CD14-positive monocyte (primary cell): ENCODE measurements at regions not wholly inside any gene's neighbourhood (a gene's known extent, or its start where the extent isn't known, plus 50 kb on each side); places are given as distances from the start of the nearest gene placed in this dataset.

Experiments used
- DNase-seq, 3 donors: peaks; one replicate each; pipeline ENCODE4 v3.0.0-alpha.2; 2011 to 2022
- H2AFZ ChIP-seq: 2 replicates; pipeline ENCODE4 v1.6.0; 2012; ENCODE audit warnings: mild to moderate bottlenecking, low read depth, low read length, inconsistent platforms; ENCODE audit not compliant: insufficient read depth, poor library complexity, severe bottlenecking
- H3K27ac ChIP-seq, 2 donors: 1 replicate in 1 of 2; 2 replicates in 1 of 2; pipeline ENCODE4 v1.5.1; 2012 to 2013; ENCODE audit warnings: low read length in 2 of 2, control low read depth in 1 of 2, inconsistent platforms in 1 of 2, low read depth in 1 of 2, mild to moderate bottlenecking in 1 of 2
- H3K27me3 ChIP-seq, 2 donors: one replicate each; pipeline versions ENCODE4 v1.6.0 to v1.6.1; 2011 to 2013; ENCODE audit warnings: low read length in 2 of 2; ENCODE audit not compliant: control insufficient read depth in 2 of 2, insufficient read depth in 2 of 2
- H3K36me3 ChIP-seq, 2 donors: replicated peaks in 1 of 2; 1 replicate in 1 of 2; 2 replicates in 1 of 2; pipeline versions ENCODE4 v1.5.1 to v1.6.1; 2012 to 2013; ENCODE audit warnings: low read length in 2 of 2, control low read depth in 1 of 2, inconsistent platforms in 1 of 2, mild to moderate bottlenecking in 1 of 2; ENCODE audit not compliant: insufficient read depth in 2 of 2, control insufficient read depth in 1 of 2
- H3K4me1 ChIP-seq, 2 donors: 1 replicate in 1 of 2; 2 replicates in 1 of 2; pipeline versions ENCODE4 v1.5.1 to v1.6.1; 2012 to 2013; ENCODE audit warnings: low read length in 2 of 2, control low read depth in 1 of 2, inconsistent platforms in 1 of 2, mild to moderate bottlenecking in 1 of 2, moderate library complexity in 1 of 2; ENCODE audit not compliant: insufficient read depth in 2 of 2, control insufficient read depth in 1 of 2
- H3K4me2 ChIP-seq: replicated peaks from 2 replicates; pipeline ENCODE3; 2012; ENCODE audit warnings: low read length, moderate library complexity, mild to moderate bottlenecking; ENCODE audit not compliant: poor library complexity, severe bottlenecking; ENCODE audit errors: extremely low read depth
- H3K4me3 ChIP-seq, 3 experiments: fragments of 200-600 bp in 1 of 3; sonication (generic) in 1 of 3; replicated peaks in 1 of 3; 1 replicate in 2 of 3; 2 replicates in 1 of 3; pipeline ENCODE4 v1.5.1; 2011 to 2013; ENCODE audit warnings: low read length in 3 of 3, mild to moderate bottlenecking in 3 of 3, control low read depth in 2 of 3, low read depth in 2 of 3, inconsistent platforms in 1 of 3, moderate library complexity in 1 of 3
- H3K79me2 ChIP-seq: 2 replicates; pipeline ENCODE4 v1.6.0; 2012; ENCODE audit warnings: mild to moderate bottlenecking, control low read depth, inconsistent platforms, low read length, moderate library complexity; ENCODE audit not compliant: insufficient read depth
- H3K9ac ChIP-seq: 2 replicates; pipeline ENCODE4 v1.6.0; 2017; ENCODE audit warnings: low read length, mild to moderate bottlenecking; ENCODE audit not compliant: insufficient read depth, poor library complexity, severe bottlenecking
- H3K9me3 ChIP-seq, 2 donors: replicated peaks in 1 of 2; 1 replicate in 1 of 2; 2 replicates in 1 of 2; pipeline versions ENCODE4 v1.5.1 to v1.6.1; 2012 to 2013; ENCODE audit warnings: low read length in 2 of 2, control low read depth in 1 of 2; ENCODE audit not compliant: control insufficient read depth in 1 of 2, insufficient read depth in 1 of 2
- H4K20me1 ChIP-seq: 2 replicates; pipeline ENCODE4 v1.6.0; 2012; ENCODE audit warnings: mild to moderate bottlenecking, low read length, control low read depth, moderate library complexity; ENCODE audit not compliant: insufficient read depth
- H3K27ac Mint-ChIP-seq, 7 donors: one replicate each; pipeline ENCODE4 v1.8.0; 2020; ENCODE audit warnings: mild to moderate bottlenecking in 7 of 7, mixed read lengths in 7 of 7, moderate library complexity in 6 of 7, inconsistent platforms in 2 of 7
- H3K27me3 Mint-ChIP-seq, 3 donors: one replicate each; pipeline ENCODE4 v1.8.0; 2021 to 2022; ENCODE audit warnings: low read depth in 3 of 3, mild to moderate bottlenecking in 3 of 3, mixed read lengths in 3 of 3, moderate library complexity in 3 of 3, inconsistent platforms in 1 of 3
- H3K36me3 Mint-ChIP-seq, 2 donors: one replicate each; pipeline ENCODE4 v1.8.0; 2020; ENCODE audit warnings: mixed read lengths in 2 of 2, inconsistent platforms in 1 of 2, mild to moderate bottlenecking in 1 of 2
- H3K4me1 Mint-ChIP-seq: one replicate; pipeline ENCODE4 v1.8.0; 2020; ENCODE audit warnings: mild to moderate bottlenecking, mixed read lengths
- H3K4me3 Mint-ChIP-seq, 2 donors: one replicate each; pipeline ENCODE4 v1.8.0; 2020; ENCODE audit warnings: mild to moderate bottlenecking in 2 of 2, mixed read lengths in 2 of 2, moderate library complexity in 1 of 2
- H3K9me3 Mint-ChIP-seq, 7 donors: one replicate each; pipeline ENCODE4 v1.8.0; 2020 to 2022; ENCODE audit warnings: mixed read lengths in 7 of 7, mild to moderate bottlenecking in 6 of 7, moderate library complexity in 6 of 7, inconsistent platforms in 2 of 7
- CTCF ChIP-seq: fragments of 200-600 bp; IDR thresholded peaks from one replicate; pipeline ENCODE4 v1.8.0; 2022; ENCODE audit warnings: antibody characterized with exemption, mild to moderate bottlenecking
- WGBS: methylation state at CpG from one replicate; pipeline ENCODE4 v1.1.5; 2013; ENCODE audit warnings: missing lambda C conversion rate; ENCODE audit not compliant: insufficient coverage; 5-methylcytosine and 5-hydroxymethylcytosine counted together
- intact Hi-C, 2 donors: fragments of 100-400 bp; cut with micrococcal nuclease; formaldehyde crosslinking; loops; one replicate each; pipeline versions ENCODE4 v1.15.0 to v1.15.1; 2023

DNA sequence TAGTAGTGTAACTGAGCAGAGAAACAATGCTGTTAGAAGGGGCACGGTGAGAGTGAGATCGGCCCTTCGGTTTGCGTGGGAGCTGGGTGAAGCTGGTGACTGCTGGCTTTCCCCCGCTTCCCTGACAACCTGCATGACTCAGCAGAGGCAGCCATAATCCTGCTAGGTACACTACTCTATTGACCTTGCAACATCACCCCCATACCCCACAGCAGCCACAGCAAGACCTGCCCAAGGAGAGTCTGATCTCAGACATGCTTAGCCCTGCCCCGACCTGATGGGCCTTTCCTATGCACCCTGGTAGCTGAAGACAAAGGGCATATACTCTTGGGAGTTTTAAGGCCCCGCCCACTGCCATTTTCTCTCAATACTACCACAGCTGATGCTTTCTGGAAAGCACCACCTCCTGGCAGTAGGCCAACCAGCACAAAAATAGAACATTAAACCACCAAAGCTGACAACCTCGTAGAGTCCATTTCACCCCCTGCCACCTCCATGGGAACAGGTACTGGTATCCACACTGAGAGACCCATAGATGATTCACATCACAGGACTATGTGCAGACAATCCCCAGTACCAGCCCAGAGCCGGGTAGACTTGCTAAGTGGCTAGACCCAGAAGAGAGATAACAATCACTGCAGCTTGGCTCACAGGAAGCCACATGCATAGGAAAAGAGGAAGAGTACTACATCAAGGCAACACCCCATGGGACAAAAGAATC, 75.9 kb upstream of the RGS6 start:
- H3K9me3 ChIP-seq, result no peaks in the 10 kb centered on the region
- Mint-ChIP-seq H3K36me3 (no peaks in the 10 kb centered on the region), H3K27me3 (peaks cover 0 to 5% (median 0%) of the 10 kb centered on the region in 3 donors), H3K27ac (no peak overlapping the region), H3K4me3 (no peak overlapping the region), H3K9me3 (peaks cover 7 to 19% (median 11%) of the 10 kb centered on the region in 7 donors), H3K4me1 (peaks cover 14% of the 10 kb centered on the region)
- H3K4me2 ChIP-seq, result no peak overlapping the region
- peak in 1 of 3 donors; percentile 4 for DNase-seq
- no peaks in the 10 kb centered on the region for H3K27me3 ChIP-seq
- no peaks in the 10 kb centered on the region for H3K36me3 ChIP-seq
- 0% methylated on average over 1 of the region's 9 CpGs for WGBS
- H3K79me2 ChIP-seq, result no peaks in the 10 kb centered on the region
- no peaks in the 10 kb centered on the region for H4K20me1 ChIP-seq
- no peak overlapping the region for H3K4me3 ChIP-seq
- no peak overlapping the region for H3K9ac ChIP-seq
- TF ChIP-seq CTCF, result no peak
- peaks cover 0 to 6% of the 10 kb centered on the region in 2 donors for H3K4me1 ChIP-seq
- no peak overlapping the region for H2AFZ ChIP-seq
- H3K27ac ChIP-seq, result no peak overlapping the region
- intact Hi-C loops, result no loop called here

- H3K27ac Mint-ChIP-seq, result no peak overlapping the region
- H3K4me3 ChIP-seq, result no peak overlapping the region
- no peaks in the 10 kb centered on the region for H3K36me3 ChIP-seq
- H3K36me3 Mint-ChIP-seq, result no peaks in the 10 kb centered on the region
- H3K27me3 Mint-ChIP-seq, result peaks cover 0 to 1% (median 0%) of the 10 kb centered on the region in 3 donors
- H3K4me2 ChIP-seq, result no peak overlapping the region
- no peak overlapping the region for H3K4me3 Mint-ChIP-seq
- TF ChIP-seq CTCF, result no peak
- H3K9me3 ChIP-seq, result no peaks in the 10 kb centered on the region
- no peak overlapping the region for H3K27ac ChIP-seq
- H3K9ac ChIP-seq, result no peak overlapping the region
- H3K4me1 Mint-ChIP-seq, result no peaks in the 10 kb centered on the region
- no peaks in the 10 kb centered on the region for H3K4me1 ChIP-seq
- H4K20me1 ChIP-seq, result no peaks in the 10 kb centered on the region
- H2AFZ ChIP-seq, result no peak overlapping the region
- WGBS, result no CpG with 5 or more reads among the region's 3 CpGs
- peaks cover under 1 to 11% (median 5%) of the 10 kb centered on the region in 7 donors for H3K9me3 Mint-ChIP-seq
- H3K79me2 ChIP-seq, result no peaks in the 10 kb centered on the region
- H3K27me3 ChIP-seq, result no peaks in the 10 kb centered on the region
- DNase-seq, result no peak
- intact Hi-C loops, result no loop called here
These were observed 69.2 kb upstream of the RGS6 start for GRCh38 chr14:71863049-71863448.
